H1 (cell line): ENCODE measurements at regions not wholly inside any gene's neighbourhood (a gene's known extent, or its start where the extent isn't known, plus 50 kb on each side); places are given as distances from the start of the nearest gene placed in this dataset.

Experiments
- CTCF ChIA-PET: fragments of 300-600 bp; sonication (Branson Sonifier 250); formaldehyde crosslinking; loops from one replicate; lab custom pipeline; 2021; ENCODE audit not compliant: partially characterized antibody; lab: Charles Lee
- POLR2A ChIA-PET: fragments of 300-600 bp; sonication (Branson Sonifier 250); formaldehyde crosslinking; loops from one replicate; lab custom pipeline; 2021; ENCODE audit warnings: inconsistent platforms; ENCODE audit not compliant: partially characterized antibody; lab: Charles Lee
- DNase-seq, 2 experiments: peaks; one replicate each; pipeline versions ENCODE4 v3.0.0 to v3.0.0-alpha.2; 2010 to 2022; ENCODE audit warnings: low spot score in 2 of 2, low read depth in 1 of 2, mixed read lengths in 1 of 2
- FAIRE-seq: peaks from 2 replicates; lab custom pipeline; 2011; peaks lifted over from hg19 to GRCh38; lab: Jason Lieb, UNC
- H2AFZ ChIP-seq: 2 replicates; pipeline ENCODE4 v1.8.1; 2012; ENCODE audit warnings: low read length, inconsistent platforms
- H2AK5ac ChIP-seq: 2 replicates; pipeline ENCODE4 v1.6.1; 2013; ENCODE audit warnings: low read depth, low read length
- H2BK120ac ChIP-seq: replicated peaks from 2 replicates; pipeline ENCODE3; 2013; ENCODE audit warnings: low read depth, low read length, inconsistent platforms
- H2BK12ac ChIP-seq: 2 replicates; pipeline ENCODE4 v1.6.1; 2013; ENCODE audit warnings: low read depth, low read length
- H2BK15ac ChIP-seq: 2 replicates; pipeline ENCODE4 v1.6.1; 2013; ENCODE audit warnings: low read length
- H2BK20ac ChIP-seq: 2 replicates; pipeline ENCODE4 v1.6.1; 2013; ENCODE audit warnings: low read length
- H2BK5ac ChIP-seq: 2 replicates; pipeline ENCODE4 v1.6.1; 2013; ENCODE audit warnings: low read depth, low read length
- H3K14ac ChIP-seq: 2 replicates; pipeline ENCODE4 v1.6.1; 2013; ENCODE audit warnings: inconsistent platforms; ENCODE audit not compliant: insufficient read length
- H3K18ac ChIP-seq: 2 replicates; pipeline ENCODE4 v1.6.1; 2013; ENCODE audit warnings: low read length; ENCODE audit errors: extremely low read depth
- H3K23ac ChIP-seq: 2 replicates; pipeline ENCODE4 v1.6.1; 2013; ENCODE audit warnings: inconsistent platforms; ENCODE audit not compliant: insufficient read length
- H3K23me2 ChIP-seq: 2 replicates; pipeline ENCODE4 v1.6.1; 2013; ENCODE audit warnings: low read depth, low read length
- H3K27ac ChIP-seq: 2 replicates; pipeline ENCODE4 v1.6.1; 2011; ENCODE audit warnings: low read depth, low read length, inconsistent platforms
- H3K27me3 ChIP-seq, 4 experiments: replicated peaks in 1 of 4; 1 replicate in 1 of 4; 2 replicates in 3 of 4; pipeline versions ENCODE4 v1.6.1 to v1.8.1; 2011 to 2013; ENCODE audit warnings: low read length in 3 of 4, mild to moderate bottlenecking in 3 of 4, inconsistent platforms in 2 of 4, mixed read lengths in 2 of 4, moderate library complexity in 1 of 4; ENCODE audit not compliant: control insufficient read depth in 3 of 4, insufficient read depth in 3 of 4; ENCODE audit errors: extremely low read depth in 1 of 4
- H3K36me3 ChIP-seq, 4 experiments: 2 replicates each; pipeline versions ENCODE4 v1.6.1 to v1.8.1; 2011 to 2013; ENCODE audit warnings: mild to moderate bottlenecking in 4 of 4, low read length in 3 of 4, moderate library complexity in 2 of 4, control low read depth in 1 of 4, inconsistent platforms in 1 of 4; ENCODE audit not compliant: insufficient read depth in 4 of 4, control insufficient read depth in 2 of 4
- H3K4ac ChIP-seq: replicated peaks from 2 replicates; pipeline ENCODE3; 2013; ENCODE audit warnings: low read length, low read depth, mixed read lengths, inconsistent platforms; ENCODE audit not compliant: insufficient read length
- H3K4me1 ChIP-seq, 4 experiments: replicated peaks in 1 of 4; 1 replicate in 1 of 4; 2 replicates in 3 of 4; pipeline versions ENCODE4 v1.6.1 to v1.8.1; 2011 to 2013; ENCODE audit warnings: low read length in 3 of 4, inconsistent platforms in 2 of 4, mixed read lengths in 1 of 4; ENCODE audit not compliant: insufficient read depth in 4 of 4, control insufficient read depth in 3 of 4
- H3K4me2 ChIP-seq, 2 experiments: 2 replicates each; pipeline versions ENCODE4 v1.6.1 to v1.8.1; 2011 to 2013; ENCODE audit warnings: low read depth in 2 of 2, low read length in 2 of 2, control low read depth in 1 of 2, inconsistent platforms in 1 of 2, mild to moderate bottlenecking in 1 of 2; ENCODE audit not compliant: insufficient read depth in 1 of 2
- H3K4me3 ChIP-seq, 4 experiments: fragments of 200-600, 300-600 bp in 1 of 4; sonication (generic), shearing (Covaris generic), sonication (Bioruptor Twin) in 1 of 4; 2 replicates each; pipeline versions ENCODE4 v1.5.1 to v1.8.1; 2011 to 2016; ENCODE audit warnings: low read length in 4 of 4, low read depth in 3 of 4, control low read depth in 2 of 4, inconsistent platforms in 2 of 4, mild to moderate bottlenecking in 2 of 4, mixed read lengths in 1 of 4, moderate library complexity in 1 of 4; ENCODE audit not compliant: insufficient read depth in 2 of 4; ENCODE audit errors: extremely low read depth in 1 of 4
- H3K56ac ChIP-seq: replicated peaks from 2 replicates; pipeline ENCODE3; 2013; ENCODE audit warnings: low read depth, mild to moderate bottlenecking, mixed read lengths, low read length, inconsistent platforms; ENCODE audit not compliant: insufficient read length
- H3K79me1 ChIP-seq: 2 replicates; pipeline ENCODE4 v1.6.1; 2013; ENCODE audit warnings: low read depth, low read length, control low read depth
- H3K79me2 ChIP-seq, 2 experiments: 2 replicates each; pipeline versions ENCODE4 v1.6.1 to v1.8.1; 2012 to 2013; ENCODE audit warnings: low read length in 2 of 2, mild to moderate bottlenecking in 2 of 2, inconsistent platforms in 1 of 2; ENCODE audit not compliant: insufficient read depth in 2 of 2, control insufficient read depth in 1 of 2
- H3K9ac ChIP-seq, 4 experiments: replicated peaks in 1 of 4; 1 replicate in 1 of 4; 2 replicates in 3 of 4; pipeline versions ENCODE4 v1.6.1 to v1.8.1; 2011 to 2013; ENCODE audit warnings: low read depth in 3 of 4, low read length in 3 of 4, control low read depth in 2 of 4, mild to moderate bottlenecking in 2 of 4, moderate library complexity in 2 of 4, inconsistent platforms in 1 of 4; ENCODE audit errors: extremely low read depth in 1 of 4
- H3K9me3 ChIP-seq, 2 experiments: 2 replicates each; pipeline versions ENCODE4 v1.6.1 to v1.8.1; 2012 to 2013; ENCODE audit warnings: mild to moderate bottlenecking in 2 of 2, moderate library complexity in 2 of 2, control low read depth in 1 of 2, inconsistent platforms in 1 of 2, low read depth in 1 of 2, low read length in 1 of 2, mixed read lengths in 1 of 2; ENCODE audit not compliant: insufficient read depth in 2 of 2
- H4K20me1 ChIP-seq, 2 experiments: replicated peaks in 1 of 2; 2 replicates each; pipeline versions ENCODE3 to v1.8.1; 2011 to 2013; ENCODE audit warnings: inconsistent platforms in 2 of 2, low read length in 2 of 2, mild to moderate bottlenecking in 1 of 2; ENCODE audit not compliant: insufficient read depth in 2 of 2, control insufficient read depth in 1 of 2
- H4K5ac ChIP-seq: 2 replicates; pipeline ENCODE4 v1.6.1; 2013; ENCODE audit warnings: low read length, low read depth, mixed read lengths, inconsistent platforms; ENCODE audit not compliant: insufficient read length
- H4K8ac ChIP-seq: 2 replicates; pipeline ENCODE4 v1.8.0; 2013; ENCODE audit warnings: mild to moderate bottlenecking, moderate library complexity, low read length, inconsistent platforms; ENCODE audit not compliant: insufficient read depth; ENCODE audit errors: extremely low read depth
- H4K91ac ChIP-seq: replicated peaks from 2 replicates; pipeline ENCODE3; 2013; ENCODE audit warnings: low read length, mixed read lengths, inconsistent platforms; ENCODE audit not compliant: insufficient read length
- CBX5 ChIP-seq: fragments of 300-800, 300-1000 bp; sonication (generic); IDR thresholded peaks from 2 replicates; pipeline ENCODE4 v1.7.1; 2016; ENCODE audit warnings: antibody characterized with exemption, low read length, low read depth
- CBX8 ChIP-seq: fragments of 300-800, 300-1000 bp; sonication (generic); IDR thresholded peaks from 2 replicates; pipeline ENCODE4 v1.7.1; 2016; ENCODE audit warnings: low read depth, low read length, borderline replicate concordance
- HDAC2 ChIP-seq, 2 experiments: fragments of 300-600 bp in 1 of 2; sonication (generic) in 1 of 2; IDR thresholded peaks; 2 replicates each; pipeline ENCODE4 v1.6.1; 2011 to 2012; ENCODE audit warnings: low read depth in 2 of 2, low read length in 2 of 2, mild to moderate bottlenecking in 2 of 2, moderate library complexity in 2 of 2, borderline replicate concordance in 1 of 2, inconsistent platforms in 1 of 2
- RXRA ChIP-seq: IDR thresholded peaks from 2 replicates; pipeline ENCODE4 v1.6.1; 2011; ENCODE audit warnings: low read depth, mild to moderate bottlenecking, low read length, moderate library complexity; ENCODE audit not compliant: insufficient read depth
- SIN3A ChIP-seq, 2 experiments: IDR thresholded peaks in 1 of 2; conservative IDR thresholded peaks in 1 of 2; 2 replicates each; pipeline ENCODE4 v1.6.1; 2011 to 2012; ENCODE audit warnings: low read length in 2 of 2, improper control_type of control experiment in 1 of 2, low read depth in 1 of 2, mild to moderate bottlenecking in 1 of 2
- SUZ12 ChIP-seq: fragments of 200-600 bp; sonication (generic); IDR thresholded peaks from 2 replicates; pipeline ENCODE4 v1.6.1; 2012; ENCODE audit warnings: mild to moderate bottlenecking, inconsistent platforms, low read length, moderate library complexity, mixed read lengths
- WGBS, 2 experiments: shearing (Covaris generic) in 1 of 2; methylation state at CpG; one replicate each; pipeline versions ENCODE4 v1.1.6 to v1.1.7; 2013 to 2015; ENCODE audit warnings: low lambda C conversion rate in 2 of 2, mixed read lengths in 2 of 2, inconsistent platforms in 1 of 2, low coverage in 1 of 2, missing lambda C conversion rate in 1 of 2; ENCODE audit not compliant: insufficient replicate concordance in 2 of 2, insufficient coverage in 1 of 2, insufficient read length in 1 of 2; ENCODE audit errors: extremely low coverage in 1 of 2, missing lambda C conversion rate in 1 of 2; 5-methylcytosine and 5-hydroxymethylcytosine counted together

GRCh38 chr3:176570992-176571391 lies 626.3 kb downstream of the TBL1XR1 start:
- H3K4me1 ChIP-seq = peaks cover 0 to 3% (median 0%) of the 10 kb centered on the region in 4 experiments; a peak in 2 of 7 replicates

More at GRCh38 chr3:176570992-176571391, 626.3 kb downstream of the TBL1XR1 start:
- Histone ChIP-seq H3K9ac (no peak overlapping the region), H3K23me2 (no peaks in the 10 kb centered on the region), H2BK12ac (no peak overlapping the region), H2BK5ac (no peak overlapping the region), H4K5ac (no peak overlapping the region)
- DNase-seq = no peak
- TF ChIP-seq SUZ12 = no peak
- no peak for TF ChIP-seq CBX8
- no peak for TF ChIP-seq RXRA
- TF ChIP-seq SIN3A (conservative IDR thresholded peaks at IDR 0.05 in 1 of 2, IDR thresholded peaks at IDR 0.05 in 1 of 2; ENCODE audit: low read depth in 1 of 2, low read length in 2 of 2) = no peak
- no peak for TF ChIP-seq HDAC2 (IDR thresholded peaks at IDR 0.05; ENCODE audit: borderline replicate concordance in 1 of 2, low read depth in 2 of 2, low read length in 2 of 2)
- no peak for TF ChIP-seq CBX5
- TF ChIP-seq, all 59 proteins: peak for 0
- Histone ChIP-seq H3K27me3 (no peaks in the 10 kb centered on the region), H3K4me3 (no peak overlapping the region), H3K4me2 (no peak overlapping the region), H3K14ac (no peak overlapping the region), H3K9me3 (no peaks in the 10 kb centered on the region), H4K91ac (no peak overlapping the region), H3K79me2 (no peaks in the 10 kb centered on the region), H3K23ac (no peak overlapping the region), H2BK15ac (no peak overlapping the region), H4K8ac (no peak overlapping the region), H4K20me1 (no peaks in the 10 kb centered on the region), H2BK20ac (no peak overlapping the region), H2BK120ac (no peak overlapping the region), H3K18ac (no peak overlapping the region), H2AK5ac (no peak overlapping the region), H3K79me1 (no peaks in the 10 kb centered on the region), H3K56ac (no peak overlapping the region), H3K36me3 (no peaks in the 10 kb centered on the region), H3K4ac (no peak overlapping the region), H2AFZ (no peak overlapping the region), H3K27ac (no peak overlapping the region)
- ChIA-PET POLR2A (no interaction called here), CTCF (interaction anchor here (1.2 kb wide), 1 partner anchor 80 kb away, joined by 5 read pairs; no protein-coding TSS in a partner anchor)
- FAIRE-seq = no peak
- 94% methylated on average over 5 of the region's 5 CpGs; no CpG with 5 or more reads in 1 of the 2 experiments for WGBS, 2 experiments
